HCT116 (cell line): ENCODE measurements at regions not wholly inside any gene's neighbourhood (a gene's known extent, or its start where the extent isn't known, plus 50 kb on each side); places are given as distances from the start of the nearest gene placed in this dataset.

ENCODE experiments used
- ATAC-seq: fragments of 200-7000 bp; cut with Tn5 transposase; 2 replicates; pipeline ENCODE4 v1.9.1; 2020; ENCODE audit warnings: mild to moderate bottlenecking, moderate library complexity
- BruUV-seq: library from RNA; stranded (reverse); fragments of 400-500 nt; replicated peaks from 2 replicates; lab custom pipeline; 2021; lab: Mats Ljungman, UMichigan
- CTCF ChIA-PET: fragments of 300-600 bp; sonication (Branson Sonifier 250); formaldehyde crosslinking; loops from one replicate; lab custom pipeline; 2021; ENCODE audit warnings: antibody characterized with exemption; lab: Charles Lee
- POLR2A ChIA-PET: fragments of 300-600, 350-600 bp; sonication (Branson Sonifier 250); formaldehyde crosslinking; loops from one replicate; lab custom pipeline; 2021; ENCODE audit warnings: antibody characterized with exemption; lab: Charles Lee
- RAD21 ChIA-PET, 2 experiments: fragments of 300-600 bp; sonication (Branson Sonifier 250); formaldehyde crosslinking; loops; one replicate each; lab custom pipeline; 2023; ENCODE audit warnings: low total read pairs in 2 of 2; ENCODE audit not compliant: uncharacterized antibody in 2 of 2, unreplicated experiment in 2 of 2, low non-redundant PET in 1 of 2; lab: Charles Lee
- DNase-seq: peaks from one replicate; pipeline ENCODE4 v3.0.0-alpha.2; 2010; ENCODE audit warnings: low read depth, low spot score
- H2AFZ ChIP-seq: fragments of 200-600 bp; shearing (Covaris generic), sonication (generic); 2 replicates; pipeline ENCODE4 v1.6.1; 2017; ENCODE audit warnings: low read depth, mixed run types, mixed read lengths, antibody characterized with exemption, low read length; ENCODE audit not compliant: poor library complexity, severe bottlenecking
- H3K27ac ChIP-seq: 2 replicates; pipeline ENCODE4 v1.5.1; 2012; ENCODE audit warnings: low read depth, low read length
- H3K27me3 ChIP-seq: fragments of 200-600 bp; sonication (generic); 2 replicates; pipeline ENCODE4 v1.6.1; 2016; ENCODE audit warnings: mixed run types, low read length, mixed read lengths; ENCODE audit not compliant: insufficient read depth
- H3K36me3 ChIP-seq, 2 experiments: fragments of 200-500 bp in 1 of 2; fragments of 200-600 bp in 1 of 2; sonication (Bioruptor generic) in 1 of 2; sonication (generic) in 1 of 2; 2 replicates each; pipeline versions ENCODE4 v1.5.1 to v1.6.1; 2014 to 2016; ENCODE audit warnings: low read length in 2 of 2, inconsistent platforms in 1 of 2, mixed read lengths in 1 of 2, mixed run types in 1 of 2; ENCODE audit not compliant: insufficient read depth in 2 of 2, control insufficient read depth in 1 of 2
- H3K4me1 ChIP-seq, 2 experiments: fragments of 200-600 bp in 1 of 2; sonication (generic) in 1 of 2; 2 replicates each; pipeline versions ENCODE4 v1.5.1 to v1.6.1; 2012 to 2017; ENCODE audit warnings: low read length in 2 of 2, inconsistent platforms in 1 of 2, mild to moderate bottlenecking in 1 of 2, mixed read lengths in 1 of 2, mixed run types in 1 of 2, moderate library complexity in 1 of 2; ENCODE audit not compliant: insufficient read depth in 2 of 2, control insufficient read depth in 1 of 2
- H3K4me2 ChIP-seq: fragments of 200-600 bp; sonication (generic); 2 replicates; pipeline ENCODE4 v1.6.1; 2017; ENCODE audit warnings: mixed run types, low read length, mixed read lengths
- H3K4me3 ChIP-seq, 2 experiments: fragments of 200-600 bp in 1 of 2; sonication (generic) in 1 of 2; replicated peaks in 1 of 2; 2 replicates each; pipeline ENCODE4 v1.5.1; 2011 to 2016; ENCODE audit warnings: low read length in 2 of 2, control low read depth in 1 of 2, low read depth in 1 of 2, mild to moderate bottlenecking in 1 of 2, mixed read lengths in 1 of 2, mixed run types in 1 of 2
- H3K79me2 ChIP-seq: fragments of 200-600 bp; sonication (generic); 2 replicates; pipeline ENCODE4 v1.6.1; 2017; ENCODE audit warnings: mild to moderate bottlenecking, mixed run types, low read length, moderate library complexity, mixed read lengths; ENCODE audit not compliant: insufficient read depth
- H3K9ac ChIP-seq: fragments of 200-600 bp; sonication (generic); 2 replicates; pipeline ENCODE4 v1.6.1; 2016; ENCODE audit warnings: low read length, mixed read lengths
- H3K9me2 ChIP-seq: fragments of 200-600 bp; sonication (generic), shearing (Covaris generic); 2 replicates; pipeline ENCODE4 v1.6.1; 2017; ENCODE audit warnings: mixed run types, mild to moderate bottlenecking, moderate library complexity; ENCODE audit not compliant: insufficient read depth
- H3K9me3 ChIP-seq, 2 experiments: fragments of 200-500 bp in 1 of 2; fragments of 200-600 bp in 1 of 2; sonication (Bioruptor generic) in 1 of 2; sonication (generic) in 1 of 2; 2 replicates each; pipeline ENCODE4 v1.6.1; 2014 to 2017; ENCODE audit warnings: low read length in 2 of 2, mixed read lengths in 2 of 2, inconsistent platforms in 1 of 2, low read depth in 1 of 2, mild to moderate bottlenecking in 1 of 2, mixed run types in 1 of 2, moderate library complexity in 1 of 2; ENCODE audit not compliant: control insufficient read depth in 1 of 2, insufficient read depth in 1 of 2
- H4K20me1 ChIP-seq: fragments of 200-600 bp; sonication (generic), shearing (Covaris generic); 2 replicates; pipeline ENCODE4 v1.6.1; 2017; ENCODE audit warnings: mixed run types, mild to moderate bottlenecking, moderate library complexity; ENCODE audit not compliant: insufficient read depth
- ATF3 ChIP-seq: IDR thresholded peaks from 2 replicates; pipeline ENCODE4 v1.6.1; 2012
- CEBPB ChIP-seq: IDR thresholded peaks from 2 replicates; pipeline ENCODE4 v1.6.1; 2012; ENCODE audit warnings: low read depth
- EGR1 ChIP-seq: IDR thresholded peaks from 2 replicates; pipeline ENCODE4 v1.6.1; 2012; ENCODE audit warnings: low read depth
- EZH2phosphoT487 ChIP-seq: fragments of 200-600 bp; IDR thresholded peaks from 2 replicates; pipeline ENCODE4 v1.6.1; 2018; ENCODE audit warnings: antibody characterized with exemption, borderline replicate concordance
- JUND ChIP-seq: IDR thresholded peaks from 2 replicates; pipeline ENCODE4 v1.6.1; 2012
- POLR2A ChIP-seq: IDR thresholded peaks from 2 replicates; pipeline ENCODE4 v1.7.0; 2011; ENCODE audit warnings: borderline replicate concordance; ENCODE audit not compliant: insufficient read depth, insufficient read length; ENCODE audit errors: extremely low read depth
- POLR2AphosphoS5 ChIP-seq: IDR thresholded peaks from 2 replicates; pipeline ENCODE4 v1.6.1; 2011; ENCODE audit warnings: mild to moderate bottlenecking, low read depth, low read length, moderate library complexity
- REST ChIP-seq: IDR thresholded peaks from 2 replicates; pipeline ENCODE4 v1.6.1; 2012; ENCODE audit warnings: low read depth
- SP1 ChIP-seq: IDR thresholded peaks from 2 replicates; pipeline ENCODE4 v1.6.1; 2012; ENCODE audit warnings: low read depth
- TCF7L2 ChIP-seq: IDR thresholded peaks from 2 replicates; pipeline ENCODE4 v1.7.0; 2011; ENCODE audit warnings: borderline replicate concordance, inconsistent platforms; ENCODE audit not compliant: insufficient read depth, insufficient read length; ENCODE audit errors: extremely low read depth
- YY1 ChIP-seq: IDR thresholded peaks from 2 replicates; pipeline ENCODE4 v1.6.1; 2011; ENCODE audit warnings: low read length, low read depth, moderate library complexity, mild to moderate bottlenecking; ENCODE audit not compliant: insufficient replicate concordance; ENCODE audit errors: extremely low read depth
- ZNF274 ChIP-seq: fragments of 200-500 bp; sonication (Bioruptor generic); IDR thresholded peaks from 2 replicates; pipeline ENCODE4 v1.6.1; 2014; ENCODE audit warnings: mild to moderate bottlenecking, low read depth, low read length, inconsistent platforms
- intact Hi-C: fragments of 100-400 bp; cut with micrococcal nuclease; formaldehyde crosslinking; loops from 2 replicates; pipeline ENCODE4 v1.10.0; 2022
- TF ChIP-seq, protein P1 (sequence below): IDR thresholded peaks from 2 replicates; pipeline ENCODE4 v1.6.1; 2012

DNA sequence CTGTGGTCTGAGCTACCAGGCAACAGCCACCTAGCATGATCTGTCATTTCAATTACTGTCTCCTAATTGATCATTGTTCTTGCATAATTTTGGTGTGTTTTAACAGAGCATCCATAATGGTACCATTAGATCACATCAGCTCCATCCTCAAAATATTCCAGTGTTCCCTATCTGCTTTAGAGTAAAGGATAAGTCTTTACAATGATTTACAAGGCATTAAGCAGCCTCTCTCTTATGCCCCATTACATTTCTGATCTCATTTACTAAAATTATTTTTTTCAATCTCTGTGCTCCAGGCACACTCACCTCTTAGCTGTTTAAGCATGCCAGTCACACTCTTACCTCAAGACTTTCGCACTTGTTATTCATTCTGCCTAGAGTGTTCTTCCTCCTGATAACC lies 389.9 kb upstream of the PTPRD start:
- RAD21 ChIA-PET = no interaction called here
- TF ChIP-seq EZH2phosphoT487 = no peak
- TF ChIP-seq ZNF274 = no peak
- H2AFZ ChIP-seq = no peak overlapping the region
- no peaks in the 10 kb centered on the region for H3K9me2 ChIP-seq
- POLR2A ChIA-PET = no interaction called here
- no TSS peak for BruUV-seq
- intact Hi-C loops = no loop called here
- no peak for DNase-seq
- ATAC-seq = no peak
- H3K9me3 ChIP-seq = peaks cover 0 to 3% of the 10 kb centered on the region in 2 experiments; a peak in 2 of 4 replicates
- H3K4me3 ChIP-seq = no peak overlapping the region
- no peaks in the 10 kb centered on the region for H3K4me1 ChIP-seq
- no peaks in the 10 kb centered on the region for H3K79me2 ChIP-seq
- no peak overlapping the region for H3K4me2 ChIP-seq
- H3K9ac ChIP-seq = no peak overlapping the region
- H3K27me3 ChIP-seq = no peaks in the 10 kb centered on the region
- H3K36me3 ChIP-seq = no peaks in the 10 kb centered on the region
- CTCF ChIA-PET = no interaction called here
- no peak overlapping the region for H3K27ac ChIP-seq
- no peaks in the 10 kb centered on the region for H4K20me1 ChIP-seq

DNA sequence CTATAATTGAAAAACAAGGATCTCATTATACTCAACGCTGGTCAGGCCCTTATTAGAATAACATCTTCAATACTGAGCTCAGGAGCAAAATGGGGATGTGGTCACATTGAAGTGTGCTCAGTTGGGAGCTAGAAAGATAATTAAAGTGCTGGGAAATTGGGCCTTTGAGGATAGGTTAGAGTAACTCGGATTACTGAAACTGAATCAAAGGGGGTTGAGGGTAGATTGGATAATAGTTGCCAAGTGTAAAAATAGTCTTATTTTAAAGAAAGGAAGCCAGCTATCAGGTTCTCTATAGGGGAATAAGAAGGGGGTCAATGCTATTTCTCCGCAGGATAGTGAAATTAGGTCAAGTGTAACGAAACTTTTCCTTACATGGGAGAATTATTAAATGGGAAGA lies 391.0 kb upstream of the PTPRD start:
- RAD21 ChIA-PET = no interaction called here
- H3K4me3 ChIP-seq = no peak overlapping the region
- no peak overlapping the region for H3K27ac ChIP-seq
- intact Hi-C loops = no loop called here
- H3K36me3 ChIP-seq = no peaks in the 10 kb centered on the region
- H3K9me2 ChIP-seq = no peaks in the 10 kb centered on the region
- H4K20me1 ChIP-seq = no peaks in the 10 kb centered on the region
- H3K9me3 ChIP-seq = peaks cover 0 to 3% of the 10 kb centered on the region in 2 experiments; a peak in 2 of 4 replicates
- no peaks in the 10 kb centered on the region for H3K79me2 ChIP-seq
- no peak overlapping the region for H2AFZ ChIP-seq
- TF ChIP-seq SP1 (no peak), ZNF274 (no peak), ATF3 (no peak), CEBPB (no peak), POLR2A (no peak), YY1 (no peak), JUND (no peak), EGR1 (no peak), REST (no peak), TCF7L2 (no peak), POLR2AphosphoS5 (no peak)
- TF ChIP-seq, protein P1, sequence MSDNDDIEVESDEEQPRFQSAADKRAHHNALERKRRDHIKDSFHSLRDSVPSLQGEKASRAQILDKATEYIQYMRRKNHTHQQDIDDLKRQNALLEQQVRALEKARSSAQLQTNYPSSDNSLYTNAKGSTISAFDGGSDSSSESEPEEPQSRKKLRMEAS = no peak
- TF ChIP-seq, all 23 proteins: peak for 0
- ChIA-PET POLR2A (no interaction called here), CTCF (no interaction called here)
- no peak overlapping the region for H3K4me2 ChIP-seq
- DNase-seq = no peak
- no TSS peak for BruUV-seq
- ATAC-seq = no peak
- H3K27me3 ChIP-seq = no peaks in the 10 kb centered on the region
- H3K4me1 ChIP-seq = no peaks in the 10 kb centered on the region
- no peak overlapping the region for H3K9ac ChIP-seq
